RWPE2 (cell line): ENCODE measurements at regions not wholly inside any gene's neighbourhood (a gene's known extent, or its start where the extent isn't known, plus 50 kb on each side); places are given as distances from the start of the nearest gene placed in this dataset.

Experiments used
- ATAC-seq: fragments of 200-7000 bp; cut with Tn5 transposase; 3 replicates; pipeline ENCODE4 v1.9.1; 2021; ENCODE audit warnings: low read depth
- DNase-seq: peaks from one replicate; pipeline ENCODE4 v3.0.0-alpha.2; 2020; ENCODE audit warnings: low spot score
- H3K27ac ChIP-seq: fragments of 450-650 bp; 2 replicates; pipeline ENCODE4 v1.5.1; 2017; ENCODE audit warnings: mild to moderate bottlenecking; ENCODE audit not compliant: poor library complexity, severe bottlenecking
- H3K27me3 ChIP-seq: fragments of 250-450 bp; sonication (Bioruptor Pico); 2 replicates; pipeline ENCODE4 v1.5.1; 2021; ENCODE audit warnings: mild to moderate bottlenecking, moderate library complexity; ENCODE audit not compliant: insufficient read depth, poor library complexity, severe bottlenecking
- H3K36me3 ChIP-seq: fragments of 250-450 bp; sonication (Bioruptor Pico); 2 replicates; pipeline ENCODE4 v1.5.1; 2020; ENCODE audit warnings: low read depth, mild to moderate bottlenecking, moderate library complexity
- H3K4me1 ChIP-seq: fragments of 250-450 bp; sonication (Bioruptor Pico); 2 replicates; pipeline ENCODE4 v1.5.1; 2021; ENCODE audit warnings: mild to moderate bottlenecking, moderate library complexity; ENCODE audit not compliant: insufficient read depth, poor library complexity, severe bottlenecking
- H3K4me3 ChIP-seq: fragments of 250-450 bp; sonication (Bioruptor Pico); 2 replicates; pipeline ENCODE4 v1.5.1; 2021; ENCODE audit warnings: mild to moderate bottlenecking, moderate library complexity; ENCODE audit not compliant: severe bottlenecking
- H3K9me3 ChIP-seq: fragments of 250-450 bp; sonication (Bioruptor Pico); 2 replicates; pipeline ENCODE4 v1.5.1; 2021; ENCODE audit warnings: mild to moderate bottlenecking, moderate library complexity; ENCODE audit not compliant: severe bottlenecking
- CTCF ChIP-seq: fragments of 450-650 bp; IDR thresholded peaks from one replicate; pipeline ENCODE4 v1.5.1; 2017; ENCODE audit warnings: mild to moderate bottlenecking, moderate library complexity; ENCODE audit not compliant: poor library complexity, severe bottlenecking

GRCh38 chr3:55200906-55201305, 273.0 kb upstream of the LRTM1 start:
- no peak overlapping the region for H3K27ac ChIP-seq
- no peak for ATAC-seq
- H3K4me1 ChIP-seq = no peaks in the 10 kb centered on the region

GRCh38 chr3:55198554-55198953, 270.7 kb upstream of the LRTM1 start:
- DNase-seq = no peak
- Histone ChIP-seq H3K36me3 (no peaks in the 10 kb centered on the region), H3K27ac (no peak overlapping the region), H3K4me3 (no peak overlapping the region), H3K9me3 (no peaks in the 10 kb centered on the region), H3K27me3 (no peaks in the 10 kb centered on the region), H3K4me1 (no peaks in the 10 kb centered on the region)
- no peak; the same call in 2 of the 3 replicates for ATAC-seq
- TF ChIP-seq CTCF = no peak

More at GRCh38 chr3:55200906-55201305, 273.0 kb upstream of the LRTM1 start:
- Histone ChIP-seq H3K36me3 (no peaks in the 10 kb centered on the region), H3K27me3 (no peaks in the 10 kb centered on the region), H3K4me3 (no peak overlapping the region), H3K9me3 (no peaks in the 10 kb centered on the region)
- TF ChIP-seq CTCF = no peak
- DNase-seq = no peak

GRCh38 chr3:55197021-55197420, 269.2 kb upstream of the LRTM1 start:
- Histone ChIP-seq H3K36me3 (no peaks in the 10 kb centered on the region), H3K9me3 (no peaks in the 10 kb centered on the region), H3K4me1 (no peaks in the 10 kb centered on the region), H3K27ac (no peak overlapping the region), H3K27me3 (no peaks in the 10 kb centered on the region), H3K4me3 (no peak overlapping the region)
- no peak for ATAC-seq
- no peak for TF ChIP-seq CTCF
- no peak for DNase-seq

GRCh38 chr3:55196495-55196894, 268.6 kb upstream of the LRTM1 start:
- no peak for ATAC-seq
- Histone ChIP-seq H3K4me3 (no peak overlapping the region), H3K36me3 (no peaks in the 10 kb centered on the region), H3K4me1 (no peaks in the 10 kb centered on the region), H3K27me3 (no peaks in the 10 kb centered on the region), H3K9me3 (no peaks in the 10 kb centered on the region), H3K27ac (no peak overlapping the region)
- TF ChIP-seq CTCF = no peak
- no peak for DNase-seq

- Histone ChIP-seq H3K36me3 (no peaks in the 10 kb centered on the region), H3K4me3 (no peak overlapping the region), H3K9me3 (no peaks in the 10 kb centered on the region), H3K27me3 (no peaks in the 10 kb centered on the region), H3K4me1 (no peaks in the 10 kb centered on the region), H3K27ac (no peak overlapping the region)
- DNase-seq (no peak), ATAC-seq (no peak)
- TF ChIP-seq CTCF = no peak
Measured at GRCh38 chr3:55194376-55194775, 266.5 kb upstream of the LRTM1 start.
